ENCODE measurements at regions not wholly inside any gene's neighbourhood (a gene's known extent, or its start where the extent isn't known, plus 50 kb on each side); places are given as distances from the start of the nearest gene placed in this dataset.

DNA sequence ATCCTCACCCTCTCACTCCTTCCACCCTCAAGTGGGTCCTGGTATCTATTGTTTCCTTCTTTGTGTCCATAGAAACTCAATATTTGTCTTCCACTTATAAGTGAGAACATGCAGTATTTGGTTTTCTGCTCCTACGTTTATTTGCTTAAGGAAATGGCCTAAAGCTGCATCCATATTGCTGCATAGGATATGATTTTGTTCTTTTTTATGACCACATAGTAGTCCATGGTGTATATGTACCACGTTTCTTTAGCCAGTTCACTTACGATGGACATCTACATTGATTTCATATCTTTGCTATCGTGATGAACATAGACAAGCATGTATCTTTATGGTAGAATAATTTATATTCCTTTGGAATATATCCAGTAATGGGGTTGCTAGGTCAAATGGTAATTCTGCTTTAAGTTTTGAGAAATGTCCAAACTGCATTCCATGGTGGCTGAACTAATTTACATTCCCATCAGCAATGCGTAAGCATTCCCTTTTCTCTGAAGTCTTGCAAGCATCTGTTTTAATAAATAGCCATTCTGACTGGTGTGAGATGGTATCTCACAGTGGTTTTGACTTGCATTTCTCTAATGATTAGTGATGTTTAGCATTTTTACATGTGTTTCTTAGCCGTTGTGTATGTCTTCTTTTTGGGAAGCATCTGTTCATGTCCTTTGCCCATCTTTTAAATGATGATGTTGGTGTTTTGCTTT is 650.2 kb downstream of the ZNF385D start:
- Histone ChIP-seq H3K9me3 (no peaks in the 10 kb centered on the region), H3K27me3 (replicated peaks; ENCODE audit: control insufficient read depth, insufficient read depth, low read length) (no peaks in the 10 kb centered on the region), H3K4me3 (ENCODE audit: low read depth, low read length) (no peak overlapping the region), H3K4me1 (no peaks in the 10 kb centered on the region), H3K36me3 (ENCODE audit: control insufficient read depth, insufficient read depth, low read length) (no peaks in the 10 kb centered on the region)
- no peaks in the 10 kb centered on the region for H3K27me3 Mint-ChIP-seq (ENCODE audit: insufficient read depth, unreplicated experiment)
- no peak for DNase-seq
- intact Hi-C loops (cut with micrococcal nuclease; ENCODE audit: unreplicated experiment) = no loop called here
- TF ChIP-seq, protein P1, sequence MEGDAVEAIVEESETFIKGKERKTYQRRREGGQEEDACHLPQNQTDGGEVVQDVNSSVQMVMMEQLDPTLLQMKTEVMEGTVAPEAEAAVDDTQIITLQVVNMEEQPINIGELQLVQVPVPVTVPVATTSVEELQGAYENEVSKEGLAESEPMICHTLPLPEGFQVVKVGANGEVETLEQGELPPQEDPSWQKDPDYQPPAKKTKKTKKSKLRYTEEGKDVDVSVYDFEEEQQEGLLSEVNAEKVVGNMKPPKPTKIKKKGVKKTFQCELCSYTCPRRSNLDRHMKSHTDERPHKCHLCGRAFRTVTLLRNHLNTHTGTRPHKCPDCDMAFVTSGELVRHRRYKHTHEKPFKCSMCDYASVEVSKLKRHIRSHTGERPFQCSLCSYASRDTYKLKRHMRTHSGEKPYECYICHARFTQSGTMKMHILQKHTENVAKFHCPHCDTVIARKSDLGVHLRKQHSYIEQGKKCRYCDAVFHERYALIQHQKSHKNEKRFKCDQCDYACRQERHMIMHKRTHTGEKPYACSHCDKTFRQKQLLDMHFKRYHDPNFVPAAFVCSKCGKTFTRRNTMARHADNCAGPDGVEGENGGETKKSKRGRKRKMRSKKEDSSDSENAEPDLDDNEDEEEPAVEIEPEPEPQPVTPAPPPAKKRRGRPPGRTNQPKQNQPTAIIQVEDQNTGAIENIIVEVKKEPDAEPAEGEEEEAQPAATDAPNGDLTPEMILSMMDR (IDR thresholded peaks at IDR 0.05; ENCODE audit: insufficient read depth in 1 of 2, low read depth in 1 of 2, low read length in 1 of 2, severe bottlenecking in 1 of 2, unreplicated experiment in 1 of 2) = no peak
- no peaks in the 10 kb centered on the region for H3K4me1 Mint-ChIP-seq (ENCODE audit: low read depth, unreplicated experiment)
- BruUV-seq (replicated peaks) = no TSS peak
- no peaks in the 10 kb centered on the region for H3K36me3 Mint-ChIP-seq (ENCODE audit: insufficient read depth, unreplicated experiment)
- POLR2A ChIA-PET = no interaction called here
- CTCF ChIA-PET = no interaction called here
- no peak overlapping the region for H3K27ac Mint-ChIP-seq (ENCODE audit: unreplicated experiment)
- H3K4me3 Mint-ChIP-seq (ENCODE audit: unreplicated experiment) = no peak overlapping the region
- no peaks in the 10 kb centered on the region for H3K9me3 Mint-ChIP-seq (ENCODE audit: unreplicated experiment)

DNA sequence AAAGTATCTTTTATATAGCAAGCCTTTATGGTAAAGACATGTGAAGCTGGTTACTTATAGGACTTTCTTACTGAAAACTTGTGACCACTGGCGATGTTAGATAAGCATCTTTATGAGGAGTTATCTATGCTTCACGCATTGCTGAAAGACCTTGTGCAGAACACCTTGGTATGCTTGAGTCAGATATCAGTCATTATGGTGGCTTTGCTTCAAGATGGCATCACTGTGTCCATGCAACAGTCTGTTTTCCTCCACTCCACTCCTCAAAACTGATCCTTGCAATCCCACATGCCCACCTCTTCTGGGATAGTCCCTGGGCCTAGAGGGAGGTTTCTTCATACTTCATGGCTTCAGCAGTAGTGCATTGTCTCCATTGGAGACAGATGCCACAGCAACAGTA is 656.3 kb downstream of the ZNF385D start:
- Mint-ChIP-seq H3K4me1 (ENCODE audit: low read depth, unreplicated experiment) (no peaks in the 10 kb centered on the region), H3K27ac (ENCODE audit: unreplicated experiment) (no peak overlapping the region), H3K4me3 (ENCODE audit: unreplicated experiment) (no peak overlapping the region), H3K27me3 (ENCODE audit: insufficient read depth, unreplicated experiment) (no peaks in the 10 kb centered on the region), H3K9me3 (ENCODE audit: unreplicated experiment) (no peaks in the 10 kb centered on the region), H3K36me3 (ENCODE audit: insufficient read depth, unreplicated experiment) (no peaks in the 10 kb centered on the region)
- H3K4me1 ChIP-seq = no peaks in the 10 kb centered on the region
- no peaks in the 10 kb centered on the region for H3K27me3 ChIP-seq (replicated peaks; ENCODE audit: control insufficient read depth, insufficient read depth, low read length)
- intact Hi-C loops (cut with micrococcal nuclease; ENCODE audit: unreplicated experiment) = no loop called here
- H3K9me3 ChIP-seq = no peaks in the 10 kb centered on the region
- ChIA-PET POLR2A (no interaction called here), CTCF (no interaction called here)
- H3K4me3 ChIP-seq (ENCODE audit: low read depth, low read length) = no peak overlapping the region
- no peak for DNase-seq
- BruUV-seq (replicated peaks) = no TSS peak
- no peaks in the 10 kb centered on the region for H3K36me3 ChIP-seq (ENCODE audit: control insufficient read depth, insufficient read depth, low read length)
- TF ChIP-seq, protein P1 (IDR thresholded peaks at IDR 0.05; ENCODE audit: insufficient read depth in 1 of 2, low read depth in 1 of 2, low read length in 1 of 2, severe bottlenecking in 1 of 2, unreplicated experiment in 1 of 2) = no peak

DNA sequence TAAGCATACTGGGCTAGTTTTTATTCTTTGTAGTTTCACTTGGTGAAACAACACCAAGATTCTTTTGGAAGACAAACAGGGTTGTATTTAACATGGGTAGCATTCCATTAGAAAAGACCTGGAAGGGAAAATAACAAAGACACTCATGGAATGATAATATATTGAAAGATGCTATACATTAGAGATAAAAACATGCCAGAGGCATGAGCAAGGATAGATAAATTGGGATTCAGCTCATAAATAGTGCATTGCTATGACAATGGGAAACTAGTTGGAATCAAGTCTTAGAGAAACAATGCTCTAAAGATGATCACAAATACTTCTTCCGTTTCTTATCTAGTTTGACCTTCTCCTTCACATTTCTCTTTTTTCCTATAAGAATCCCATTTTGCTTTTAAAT is 677.4 kb downstream of the ZNF385D start:
- intact Hi-C loops (cut with micrococcal nuclease; ENCODE audit: unreplicated experiment) = no loop called here
- Histone ChIP-seq H3K9me3 (no peaks in the 10 kb centered on the region), H3K27me3 (replicated peaks; ENCODE audit: control insufficient read depth, insufficient read depth, low read length) (no peaks in the 10 kb centered on the region), H3K36me3 (ENCODE audit: control insufficient read depth, insufficient read depth, low read length) (no peaks in the 10 kb centered on the region), H3K4me1 (no peaks in the 10 kb centered on the region), H3K4me3 (ENCODE audit: low read depth, low read length) (no peak overlapping the region)
- Mint-ChIP-seq H3K36me3 (ENCODE audit: insufficient read depth, unreplicated experiment) (no peaks in the 10 kb centered on the region), H3K4me1 (ENCODE audit: low read depth, unreplicated experiment) (no peaks in the 10 kb centered on the region), H3K27ac (ENCODE audit: unreplicated experiment) (no peak overlapping the region), H3K9me3 (ENCODE audit: unreplicated experiment) (no peaks in the 10 kb centered on the region), H3K4me3 (ENCODE audit: unreplicated experiment) (no peak overlapping the region), H3K27me3 (ENCODE audit: insufficient read depth, unreplicated experiment) (no peaks in the 10 kb centered on the region)
- no TSS peak for BruUV-seq (replicated peaks)
- ChIA-PET CTCF (no interaction called here), POLR2A (no interaction called here)
- no peak for DNase-seq
- TF ChIP-seq, protein P1 (IDR thresholded peaks at IDR 0.05; ENCODE audit: insufficient read depth in 1 of 2, low read depth in 1 of 2, low read length in 1 of 2, severe bottlenecking in 1 of 2, unreplicated experiment in 1 of 2) = no peak

Measured in Caco-2 (cell line).